Hepatocyte (in vitro differentiated cells): ENCODE measurements at regions not wholly inside any gene's neighbourhood (a gene's known extent, or its start where the extent isn't known, plus 50 kb on each side); places are given as distances from the start of the nearest gene placed in this dataset.

Experiments
- DNase-seq: peaks from one replicate; pipeline ENCODE4 v3.0.0-alpha.2; 2016; ENCODE audit warnings: low spot score
- H2AFZ ChIP-seq: fragments of 200-600 bp; sonication (generic); 2 replicates; pipeline ENCODE4 v1.6.0; 2016; ENCODE audit warnings: antibody characterized with exemption, mild to moderate bottlenecking
- H3K27ac ChIP-seq: fragments of 200-600 bp; sonication (generic); 2 replicates; pipeline ENCODE4 v1.5.1; 2016; ENCODE audit warnings: mild to moderate bottlenecking
- H3K27me3 ChIP-seq: fragments of 200-600 bp; sonication (generic); 2 replicates; pipeline ENCODE4 v1.6.1; 2016
- H3K36me3 ChIP-seq: fragments of 200-600 bp; sonication (generic); replicated peaks from 2 replicates; pipeline ENCODE4 v1.5.1; 2016; ENCODE audit warnings: low read depth; ENCODE audit not compliant: insufficient read depth
- H3K4me1 ChIP-seq: fragments of 200-600 bp; sonication (generic); 2 replicates; pipeline ENCODE4 v1.5.1; 2016; ENCODE audit warnings: mild to moderate bottlenecking, moderate library complexity; ENCODE audit not compliant: insufficient read depth
- H3K4me2 ChIP-seq: fragments of 200-600 bp; sonication (generic); 2 replicates; pipeline ENCODE4 v1.6.0; 2016
- H3K4me3 ChIP-seq: fragments of 200-600 bp; sonication (generic); 2 replicates; pipeline ENCODE4 v1.5.1; 2016; ENCODE audit warnings: mild to moderate bottlenecking
- H3K79me2 ChIP-seq: fragments of 200-600 bp; sonication (generic); 2 replicates; pipeline ENCODE4 v1.6.0; 2017; ENCODE audit warnings: mild to moderate bottlenecking
- H3K9me2 ChIP-seq: fragments of 200-600 bp; sonication (generic); replicated peaks from 2 replicates; pipeline ENCODE4 v1.6.0; 2017; ENCODE audit warnings: mild to moderate bottlenecking; ENCODE audit not compliant: insufficient read depth
- H3K9me3 ChIP-seq: fragments of 200-600 bp; sonication (generic); 2 replicates; pipeline ENCODE4 v1.5.1; 2016; ENCODE audit warnings: low read depth, mild to moderate bottlenecking
- H4K20me1 ChIP-seq: fragments of 200-600 bp; sonication (generic); 2 replicates; pipeline ENCODE4 v1.6.0; 2016; ENCODE audit warnings: mild to moderate bottlenecking; ENCODE audit not compliant: insufficient read depth, poor library complexity, severe bottlenecking
- EZH2 ChIP-seq: fragments of 200-600 bp; sonication (generic); IDR thresholded peaks from 2 replicates; pipeline ENCODE4 v1.6.1; 2016; ENCODE audit warnings: antibody characterized with exemption, mild to moderate bottlenecking, borderline replicate concordance
- EZH2phosphoT487 ChIP-seq: fragments of 200-600 bp; sonication (generic); IDR thresholded peaks from one replicate; pipeline ENCODE4 v1.6.1; 2018; ENCODE audit warnings: antibody characterized with exemption, mild to moderate bottlenecking, low read depth, moderate library complexity; ENCODE audit not compliant: unreplicated experiment, severe bottlenecking
- WGBS: methylation state at CpG from one replicate; pipeline ENCODE4 v1.1.6; 2016; ENCODE audit warnings: low lambda C conversion rate; ENCODE audit errors: missing lambda C conversion rate; 5-methylcytosine and 5-hydroxymethylcytosine counted together
- TF ChIP-seq, protein P1 (sequence below): fragments of 200-600 bp; sonication (generic); IDR thresholded peaks from 2 replicates; pipeline ENCODE4 v1.5.1; 2016; ENCODE audit warnings: antibody characterized with exemption, mild to moderate bottlenecking; ENCODE audit not compliant: poor library complexity

- no peak overlapping the region for H3K4me3 ChIP-seq
- no peaks in the 10 kb centered on the region for H3K9me2 ChIP-seq
- no peaks in the 10 kb centered on the region for H4K20me1 ChIP-seq
- no peak overlapping the region for H3K27ac ChIP-seq
- H3K79me2 ChIP-seq: no peaks in the 10 kb centered on the region
- no peaks in the 10 kb centered on the region for H3K9me3 ChIP-seq
- TF ChIP-seq EZH2phosphoT487 (no peak), EZH2 (no peak)
- TF ChIP-seq, protein P1, sequence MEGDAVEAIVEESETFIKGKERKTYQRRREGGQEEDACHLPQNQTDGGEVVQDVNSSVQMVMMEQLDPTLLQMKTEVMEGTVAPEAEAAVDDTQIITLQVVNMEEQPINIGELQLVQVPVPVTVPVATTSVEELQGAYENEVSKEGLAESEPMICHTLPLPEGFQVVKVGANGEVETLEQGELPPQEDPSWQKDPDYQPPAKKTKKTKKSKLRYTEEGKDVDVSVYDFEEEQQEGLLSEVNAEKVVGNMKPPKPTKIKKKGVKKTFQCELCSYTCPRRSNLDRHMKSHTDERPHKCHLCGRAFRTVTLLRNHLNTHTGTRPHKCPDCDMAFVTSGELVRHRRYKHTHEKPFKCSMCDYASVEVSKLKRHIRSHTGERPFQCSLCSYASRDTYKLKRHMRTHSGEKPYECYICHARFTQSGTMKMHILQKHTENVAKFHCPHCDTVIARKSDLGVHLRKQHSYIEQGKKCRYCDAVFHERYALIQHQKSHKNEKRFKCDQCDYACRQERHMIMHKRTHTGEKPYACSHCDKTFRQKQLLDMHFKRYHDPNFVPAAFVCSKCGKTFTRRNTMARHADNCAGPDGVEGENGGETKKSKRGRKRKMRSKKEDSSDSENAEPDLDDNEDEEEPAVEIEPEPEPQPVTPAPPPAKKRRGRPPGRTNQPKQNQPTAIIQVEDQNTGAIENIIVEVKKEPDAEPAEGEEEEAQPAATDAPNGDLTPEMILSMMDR: no peak
- no peaks in the 10 kb centered on the region for H3K4me1 ChIP-seq
- H3K4me2 ChIP-seq: no peak overlapping the region
- H3K27me3 ChIP-seq: no peaks in the 10 kb centered on the region
- no peak overlapping the region for H2AFZ ChIP-seq
- no peak for DNase-seq
- no peaks in the 10 kb centered on the region for H3K36me3 ChIP-seq
- WGBS: 96% methylated on average over 5 of the region's 5 CpGs
Observed at GRCh38 chr3:189529889-189530471, 101.2 kb upstream of the TP63 start.

DNA sequence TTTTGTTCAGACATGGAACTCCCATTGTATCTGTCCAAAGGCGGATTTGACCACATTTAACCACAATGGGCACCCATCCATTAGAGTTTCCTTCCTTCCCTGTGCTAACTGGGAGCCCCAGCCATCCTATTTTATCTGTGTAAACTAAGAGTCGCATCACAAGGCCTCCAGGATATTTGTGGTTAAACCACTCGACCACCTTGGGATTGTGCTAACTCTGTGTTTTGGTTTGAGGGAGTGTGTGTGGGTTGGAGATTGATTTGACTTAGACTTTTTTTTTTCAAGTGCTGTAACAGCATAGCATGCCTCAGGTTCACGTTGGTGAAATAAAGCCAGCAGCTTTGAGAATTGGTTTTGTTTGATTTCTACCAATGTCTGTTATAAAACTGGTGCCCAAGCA is 100.4 kb upstream of the TP63 start:
- no peaks in the 10 kb centered on the region for H3K4me1 ChIP-seq
- H3K9me2 ChIP-seq: no peaks in the 10 kb centered on the region
- H3K79me2 ChIP-seq: no peaks in the 10 kb centered on the region
- no peaks in the 10 kb centered on the region for H3K36me3 ChIP-seq
- no peak overlapping the region for H3K4me2 ChIP-seq
- DNase-seq: no peak
- H3K27ac ChIP-seq: no peak overlapping the region
- no peaks in the 10 kb centered on the region for H3K27me3 ChIP-seq
- no peak overlapping the region for H3K4me3 ChIP-seq
- no peaks in the 10 kb centered on the region for H3K9me3 ChIP-seq
- H2AFZ ChIP-seq: no peak overlapping the region
- WGBS: 58% methylated on average over 4 of the region's 4 CpGs
- H4K20me1 ChIP-seq: no peaks in the 10 kb centered on the region
- TF ChIP-seq EZH2phosphoT487 (no peak), EZH2 (no peak)
- TF ChIP-seq, protein P1: no peak

DNA sequence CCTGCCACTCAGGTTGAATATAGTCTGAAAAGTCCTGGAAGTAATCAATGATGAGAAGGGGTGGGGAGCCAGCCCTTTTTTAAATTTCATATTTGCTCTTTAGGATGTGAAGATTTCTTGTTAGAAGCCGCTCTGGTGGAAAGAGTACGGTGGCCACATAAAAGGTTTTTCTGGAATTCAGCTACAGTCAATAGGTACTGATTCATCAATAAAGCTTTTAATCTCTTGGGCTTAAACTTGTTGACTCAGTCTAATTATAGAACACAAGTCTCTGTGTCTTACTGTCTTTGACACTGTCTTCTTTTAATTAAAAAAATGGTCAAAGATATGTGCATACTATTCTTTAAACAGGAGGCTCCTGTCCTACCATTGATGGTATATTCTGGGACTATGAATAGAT is 99.9 kb upstream of the TP63 start:
- H3K4me3 ChIP-seq: no peak overlapping the region
- H3K79me2 ChIP-seq: no peaks in the 10 kb centered on the region
- H3K4me2 ChIP-seq: no peak overlapping the region
- no peaks in the 10 kb centered on the region for H3K4me1 ChIP-seq
- H3K27ac ChIP-seq: no peak overlapping the region
- H3K9me2 ChIP-seq: no peaks in the 10 kb centered on the region
- H3K9me3 ChIP-seq: no peaks in the 10 kb centered on the region
- H2AFZ ChIP-seq: no peak overlapping the region
- H3K36me3 ChIP-seq: no peaks in the 10 kb centered on the region
- H3K27me3 ChIP-seq: no peaks in the 10 kb centered on the region
- WGBS: 59% methylated on average over 2 of the region's 2 CpGs
- DNase-seq: no peak
- TF ChIP-seq EZH2phosphoT487: no peak
- TF ChIP-seq EZH2: no peak
- TF ChIP-seq, protein P1: no peak
- no peaks in the 10 kb centered on the region for H4K20me1 ChIP-seq

- DNase-seq: no peak
- Histone ChIP-seq H3K4me1 (no peaks in the 10 kb centered on the region), H4K20me1 (no peaks in the 10 kb centered on the region), H3K9me3 (no peaks in the 10 kb centered on the region), H3K4me2 (no peak overlapping the region), H3K36me3 (no peaks in the 10 kb centered on the region), H3K79me2 (no peaks in the 10 kb centered on the region), H3K9me2 (no peaks in the 10 kb centered on the region), H3K27ac (no peak overlapping the region), H3K4me3 (no peak overlapping the region), H2AFZ (no peak overlapping the region), H3K27me3 (no peaks in the 10 kb centered on the region)
- WGBS: 100% methylated on average over 2 of the region's 2 CpGs
- TF ChIP-seq, protein P1: no peak
- no peak for TF ChIP-seq EZH2
- TF ChIP-seq EZH2phosphoT487: no peak
Observed at GRCh38 chr3:189534531-189534930, 96.7 kb upstream of the TP63 start.
